ENCODE measurements at regions not wholly inside any gene's neighbourhood (a gene's known extent, or its start where the extent isn't known, plus 50 kb on each side); places are given as distances from the start of the nearest gene placed in this dataset.

- no peak for TF ChIP-seq CTCF (IDR thresholded peaks at IDR 0.05; ENCODE audit: insufficient read depth, low read depth, low read length)
- no peak for TF ChIP-seq EZH2 (IDR thresholded peaks at IDR 0.05; ENCODE audit: insufficient read depth, low read length)
Observed at GRCh38 chr21:24825348-24825747, 781.9 kb downstream of the MRPL39 start.

All from astrocyte (in vitro differentiated cells and primary cell).